NCI-H1436 (cell line): ENCODE measurements at regions not wholly inside any gene's neighbourhood (a gene's known extent, or its start where the extent isn't known, plus 50 kb on each side); places are given as distances from the start of the nearest gene placed in this dataset.
A peak's percentile ranks its signal among the peaks of the same experiment; 100 is the strongest.

Experiments
- DNase-seq: peaks from one replicate; lab custom pipeline; 2025; lab: John Stamatoyannopoulos, UW

GRCh38 chr9:129327552-129328328, 149.7 kb upstream of the IER5L start:
- no peak for DNase-seq

GRCh38 chr9:129326061-129327005, 148.3 kb upstream of the IER5L start:
- no peak for DNase-seq

GRCh38 chr9:129324808-129325502, 146.9 kb upstream of the IER5L start:
- no peak for DNase-seq

- DNase-seq, result no peak
Measured at GRCh38 chr9:129323999-129324553, 146.0 kb upstream of the IER5L start.

- DNase-seq, result no peak
Measured at GRCh38 chr9:129323376-129323998, 145.4 kb upstream of the IER5L start.

GRCh38 chr9:129322641-129323375, 144.7 kb upstream of the IER5L start:
- DNase-seq, result no peak

GRCh38 chr9:129322022-129322621, 144.1 kb upstream of the IER5L start:
- no peak for DNase-seq

GRCh38 chr9:129321286-129322021, 143.4 kb upstream of the IER5L start:
- no peak for DNase-seq

- peak; percentile 76 for DNase-seq
Measured at GRCh38 chr9:129320575-129321285, 142.7 kb upstream of the IER5L start.

- DNase-seq, result no peak
Measured at GRCh38 chr9:129319938-129320481, 141.9 kb upstream of the IER5L start.

- no peak for DNase-seq
Measured at GRCh38 chr9:129319076-129319937, 141.2 kb upstream of the IER5L start.

- no peak for DNase-seq
Measured at GRCh38 chr9:129318121-129319075, 140.3 kb upstream of the IER5L start.

GRCh38 chr9:129317179-129318011, 139.3 kb upstream of the IER5L start:
- DNase-seq, result no peak

GRCh38 chr9:129316281-129317030, 138.4 kb upstream of the IER5L start:
- no peak for DNase-seq
